H9 (cell line): ENCODE measurements at regions not wholly inside any gene's neighbourhood (a gene's known extent, or its start where the extent isn't known, plus 50 kb on each side); places are given as distances from the start of the nearest gene placed in this dataset.
"Not testable (repeated sequence)": the region's sequence is repeated elsewhere in the genome, so short reads cannot be mapped to it uniquely, and the experiment has no call there.

ENCODE experiments used
- DNase-seq: peaks from one replicate; pipeline ENCODE4 v3.0.0-alpha.2; 2017
- H2AFZ ChIP-seq: one replicate; pipeline ENCODE4 v1.6.1; 2013; ENCODE audit warnings: mild to moderate bottlenecking, low read length, control low read depth, moderate library complexity
- H2AK5ac ChIP-seq: 2 replicates; pipeline ENCODE4 v1.6.1; 2013; ENCODE audit warnings: low read length, control low read depth, mixed read lengths; ENCODE audit not compliant: insufficient read length
- H2BK120ac ChIP-seq: one replicate; pipeline ENCODE4 v1.6.1; 2013; ENCODE audit warnings: low read depth, mild to moderate bottlenecking, low read length, control low read depth, inconsistent platforms; ENCODE audit not compliant: poor library complexity, severe bottlenecking
- H2BK12ac ChIP-seq: 2 replicates; pipeline ENCODE4 v1.6.1; 2013; ENCODE audit warnings: low read length, control low read depth, mixed read lengths, low read depth; ENCODE audit not compliant: insufficient read length
- H2BK15ac ChIP-seq: 2 replicates; pipeline ENCODE4 v1.6.1; 2013; ENCODE audit warnings: low read depth, low read length, control low read depth
- H2BK20ac ChIP-seq: one replicate; pipeline ENCODE4 v1.6.1; 2013; ENCODE audit warnings: low read depth, mild to moderate bottlenecking, low read length, control low read depth, inconsistent platforms; ENCODE audit not compliant: poor library complexity, severe bottlenecking
- H2BK5ac ChIP-seq: 2 replicates; pipeline ENCODE4 v1.6.1; 2013; ENCODE audit warnings: low read length, control low read depth, mixed read lengths; ENCODE audit not compliant: insufficient read length
- H3K14ac ChIP-seq: 2 replicates; pipeline ENCODE4 v1.6.1; 2013; ENCODE audit warnings: low read length, control low read depth; ENCODE audit not compliant: insufficient read depth
- H3K18ac ChIP-seq: 2 replicates; pipeline ENCODE4 v1.6.1; 2013; ENCODE audit warnings: low read depth, mild to moderate bottlenecking, mixed read lengths, low read length, control low read depth; ENCODE audit not compliant: insufficient read length
- H3K23ac ChIP-seq: 2 replicates; pipeline ENCODE4 v1.6.1; 2013; ENCODE audit warnings: low read length, control low read depth, mixed read lengths, low read depth; ENCODE audit not compliant: insufficient read length
- H3K23me2 ChIP-seq: 2 replicates; pipeline ENCODE4 v1.6.1; 2013; ENCODE audit warnings: low read depth, mild to moderate bottlenecking, mixed read lengths, low read length, control low read depth; ENCODE audit not compliant: insufficient read length, poor library complexity, severe bottlenecking
- H3K27ac ChIP-seq: 2 replicates; pipeline ENCODE4 v1.5.1; 2013; ENCODE audit warnings: low read length, control low read depth, mixed read lengths, low read depth; ENCODE audit not compliant: insufficient read length
- H3K27me3 ChIP-seq: 2 replicates; pipeline ENCODE4 v1.6.1; 2013; ENCODE audit warnings: low read length, control low read depth, inconsistent platforms; ENCODE audit not compliant: insufficient read depth
- H3K4ac ChIP-seq: 2 replicates; pipeline ENCODE4 v1.6.1; 2013; ENCODE audit warnings: low read depth, mild to moderate bottlenecking, control low read depth, inconsistent platforms, low read length, moderate library complexity
- H3K4me1 ChIP-seq: 2 replicates; pipeline ENCODE4 v1.6.1; 2013; ENCODE audit warnings: low read length, control low read depth, inconsistent platforms; ENCODE audit not compliant: insufficient read depth
- H3K4me2 ChIP-seq: 2 replicates; pipeline ENCODE4 v1.6.1; 2013; ENCODE audit warnings: low read length, control low read depth, mixed read lengths; ENCODE audit not compliant: insufficient read length, insufficient read depth
- H3K56ac ChIP-seq: 2 replicates; pipeline ENCODE4 v1.6.1; 2013; ENCODE audit warnings: low read depth, mild to moderate bottlenecking, mixed read lengths, low read length, control low read depth; ENCODE audit not compliant: insufficient read length
- H3K79me1 ChIP-seq: 2 replicates; pipeline ENCODE4 v1.6.1; 2013; ENCODE audit warnings: low read depth, mild to moderate bottlenecking, moderate library complexity, low read length, control low read depth, inconsistent platforms; ENCODE audit not compliant: insufficient read depth, poor library complexity, severe bottlenecking
- H3K79me2 ChIP-seq: 2 replicates; pipeline ENCODE4 v1.6.1; 2013; ENCODE audit warnings: low read length, control low read depth, inconsistent platforms; ENCODE audit not compliant: insufficient read depth
- H3K9ac ChIP-seq: 2 replicates; pipeline ENCODE4 v1.6.1; 2013; ENCODE audit warnings: low read length, control low read depth, mixed read lengths; ENCODE audit not compliant: insufficient read length; ENCODE audit errors: extremely low read depth
- H3K9me3 ChIP-seq: one replicate; pipeline ENCODE4 v1.6.1; 2013; ENCODE audit warnings: low read depth, low read length, inconsistent platforms; ENCODE audit not compliant: control insufficient read depth
- H3T11ph ChIP-seq: one replicate; pipeline ENCODE4 v1.6.1; 2013; ENCODE audit warnings: mild to moderate bottlenecking, low read length, control low read depth, inconsistent platforms
- H4K20me1 ChIP-seq: one replicate; pipeline ENCODE4 v1.6.1; 2013; ENCODE audit not compliant: control insufficient read depth, insufficient read length, insufficient read depth
- H4K5ac ChIP-seq: 2 replicates; pipeline ENCODE4 v1.6.1; 2013; ENCODE audit warnings: low read depth, mild to moderate bottlenecking, mixed read lengths, low read length, control low read depth; ENCODE audit not compliant: insufficient read length
- H4K8ac ChIP-seq: replicated peaks from 2 replicates; pipeline ENCODE4 v1.6.1; 2013; ENCODE audit warnings: low read length, control low read depth, mixed read lengths, low read depth; ENCODE audit not compliant: insufficient read length
- H4K91ac ChIP-seq: 2 replicates; pipeline ENCODE4 v1.6.1; 2013; ENCODE audit warnings: low read depth, mild to moderate bottlenecking, moderate library complexity, mixed read lengths, low read length, control low read depth; ENCODE audit not compliant: insufficient read length
- H3K27ac Mint-ChIP-seq, 3 experiments: 2 replicates in 2 of 3; 3 replicates in 1 of 3; pipeline ENCODE4 v1.8.0; 2020 to 2021; ENCODE audit warnings: mixed read lengths in 3 of 3, mild to moderate bottlenecking in 1 of 3, moderate library complexity in 1 of 3
- H3K27me3 Mint-ChIP-seq: 2 replicates; pipeline ENCODE4 v1.8.0; 2021; ENCODE audit warnings: low read depth, mild to moderate bottlenecking, moderate library complexity, mixed read lengths
- H3K36me3 Mint-ChIP-seq, 3 experiments: 2 replicates in 2 of 3; 3 replicates in 1 of 3; pipeline ENCODE4 v1.8.0; 2020 to 2021; ENCODE audit warnings: low read depth in 3 of 3, mixed read lengths in 3 of 3; ENCODE audit not compliant: insufficient read depth in 1 of 3
- H3K4me1 Mint-ChIP-seq, 2 experiments: 2 replicates each; pipeline ENCODE4 v1.8.0; 2020; ENCODE audit warnings: mixed read lengths in 2 of 2
- H3K4me3 Mint-ChIP-seq, 2 experiments: 2 replicates in 1 of 2; 3 replicates in 1 of 2; pipeline ENCODE4 v1.8.0; 2020 to 2021; ENCODE audit warnings: mild to moderate bottlenecking in 2 of 2, mixed read lengths in 2 of 2, moderate library complexity in 1 of 2
- H3K9me3 Mint-ChIP-seq, 2 experiments: 2 replicates in 1 of 2; 3 replicates in 1 of 2; pipeline ENCODE4 v1.8.0; 2020; ENCODE audit warnings: mild to moderate bottlenecking in 2 of 2, mixed read lengths in 2 of 2, moderate library complexity in 1 of 2
- CTCF ChIP-seq: fragments of 200-600 bp; sonication (generic); conservative IDR thresholded peaks from 3 replicates; pipeline ENCODE4 v1.8.0; 2021; ENCODE audit warnings: antibody characterized with exemption, mild to moderate bottlenecking
- WGBS: extraction: QIAGEN DNeasy Blood & Tissue Kit; methylation state at CpG from one replicate; pipeline ENCODE4 v1.1.7; 2013; ENCODE audit warnings: missing lambda C conversion rate, low lambda C conversion rate, mixed read lengths; ENCODE audit not compliant: insufficient read length; ENCODE audit errors: extremely low coverage; 5-methylcytosine and 5-hydroxymethylcytosine counted together

DNA sequence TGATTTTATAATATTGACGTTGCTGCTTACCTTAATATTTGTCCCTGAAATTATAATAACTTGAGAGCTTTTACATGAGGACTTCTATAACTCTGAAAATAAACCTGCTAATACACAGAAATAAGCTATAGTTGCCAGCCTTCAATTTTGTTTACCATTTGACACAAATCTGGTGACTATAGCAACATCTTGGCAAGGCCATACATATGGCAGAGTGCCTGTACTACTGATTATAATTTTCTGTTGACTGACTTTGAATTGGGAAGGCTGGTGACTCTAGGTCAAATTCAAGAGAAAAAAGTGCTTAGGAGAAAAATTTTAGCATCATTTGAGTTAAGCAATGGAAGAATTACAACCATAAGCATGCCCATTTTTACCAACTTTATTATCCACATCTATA lies 581.4 kb upstream of the PTPRD start:
- Mint-ChIP-seq H3K4me3 (no peak overlapping the region), H3K36me3 (peaks cover 2 to 10% (median 10%) of the 10 kb centered on the region in 3 experiments; a peak in 5 of 7 replicates), H3K9me3 (peaks cover 9 to 11% of the 10 kb centered on the region in 2 experiments), H3K4me1 (peaks cover 3% of the 10 kb centered on the region in 2 experiments), H3K27me3 (no peaks in the 10 kb centered on the region), H3K27ac (no peak overlapping the region)
- Histone ChIP-seq H4K20me1 (no peaks in the 10 kb centered on the region), H3K4me2 (no peak overlapping the region), H3K23ac (no peak overlapping the region), H3K4ac (no peak overlapping the region), H3K56ac (no peak overlapping the region), H3K4me1 (no peaks in the 10 kb centered on the region), H3K14ac (no peak overlapping the region), H3K9ac (no peak overlapping the region), H2BK120ac (no peak overlapping the region), H3K27me3 (no peaks in the 10 kb centered on the region), H2BK20ac (no peak overlapping the region), H4K8ac (no peak overlapping the region), H3K18ac (no peak overlapping the region), H2AFZ (no peak overlapping the region), H4K5ac (no peak overlapping the region), H2AK5ac (no peak overlapping the region), H3K23me2 (no peaks in the 10 kb centered on the region), H3K9me3 (peaks cover under 1% of the 10 kb centered on the region), H2BK12ac (no peak overlapping the region), H4K91ac (no peak overlapping the region), H2BK5ac (no peak overlapping the region), H3K79me2 (no peaks in the 10 kb centered on the region), H3K79me1 (no peaks in the 10 kb centered on the region), H3K27ac (no peak overlapping the region), H2BK15ac (no peak overlapping the region), H3T11ph (no peak overlapping the region)
- no peak for DNase-seq
- TF ChIP-seq CTCF, result no peak
- WGBS, result no CpG with 5 or more reads among the region's 1 CpG

DNA sequence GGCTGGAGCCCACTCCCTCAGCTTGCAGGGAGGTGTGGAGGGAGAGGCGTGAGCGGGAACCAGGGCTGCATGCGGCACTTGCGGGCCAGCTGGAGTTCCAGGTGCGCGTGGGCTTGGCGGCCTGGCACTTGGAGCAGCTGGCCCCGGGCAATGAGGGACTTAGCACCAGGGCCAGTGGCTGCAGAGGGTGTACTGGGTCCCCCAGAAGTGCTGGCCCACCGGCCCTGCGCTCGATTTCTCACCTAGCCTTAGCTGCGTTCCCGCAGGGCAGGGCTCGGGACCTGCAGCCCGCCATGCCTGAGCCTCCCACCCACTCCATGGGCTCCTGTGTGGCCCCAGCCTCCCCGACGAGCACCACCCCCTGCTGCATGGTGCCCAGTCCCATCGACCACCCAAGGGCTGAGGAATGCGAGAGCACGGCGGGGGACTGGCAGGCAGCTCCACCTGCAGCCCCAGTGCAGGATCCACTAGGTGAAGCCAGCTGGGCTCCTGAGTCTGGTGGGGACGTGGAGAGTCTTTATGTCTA lies 584.1 kb upstream of the PTPRD start:
- H3K27ac Mint-ChIP-seq, H3K9me3 ChIP-seq, H3K4me3 Mint-ChIP-seq: not testable (repeated sequence)

More for the DNA sequence above, 584.1 kb upstream of the PTPRD start:
- H2AFZ ChIP-seq, H3K79me2 ChIP-seq, H3K36me3 Mint-ChIP-seq, H3K14ac ChIP-seq, H3K4ac ChIP-seq, H3K79me1 ChIP-seq, H3K56ac ChIP-seq, H3K9ac ChIP-seq, H2BK20ac ChIP-seq, H2BK12ac ChIP-seq, H3K4me1 Mint-ChIP-seq, H3K4me2 ChIP-seq, H2BK15ac ChIP-seq, H3K4me1 ChIP-seq, H4K5ac ChIP-seq, H4K20me1 ChIP-seq, H4K91ac ChIP-seq, H3K9me3 Mint-ChIP-seq, H3T11ph ChIP-seq, H3K23me2 ChIP-seq, H4K8ac ChIP-seq, H3K23ac ChIP-seq, H3K27me3 ChIP-seq, H2AK5ac ChIP-seq, H2BK5ac ChIP-seq, H2BK120ac ChIP-seq, DNase-seq, H3K27me3 Mint-ChIP-seq, H3K27ac ChIP-seq, H3K18ac ChIP-seq: not testable (repeated sequence)
- no CpG with 5 or more reads among the region's 22 CpGs for WGBS
